HepG2 (cell line): ENCODE measurements at regions not wholly inside any gene's neighbourhood (a gene's known extent, or its start where the extent isn't known, plus 50 kb on each side); places are given as distances from the start of the nearest gene placed in this dataset.

Experiments used
- ADNP ChIP-seq: sonication (generic); formaldehyde crosslinking; IDR thresholded peaks from 2 replicates; pipeline ENCODE4 v1.4.0; 2020; ENCODE audit warnings: missing genetic modification reagents
- EP300 ChIP-seq, 3 experiments: sonication (generic) in 1 of 3; formaldehyde crosslinking in 1 of 3; IDR thresholded peaks; 2 replicates each; pipeline versions ENCODE4 v1.5.1 to v1.6.1; 2011 to 2020; ENCODE audit warnings: low read depth in 2 of 3, low read length in 2 of 3, borderline replicate concordance in 1 of 3, improper control_type of control experiment in 1 of 3, mild to moderate bottlenecking in 1 of 3, missing genetic modification reagents in 1 of 3, moderate library complexity in 1 of 3
- EZH2 ChIP-seq: conservative IDR thresholded peaks from 2 replicates; pipeline ENCODE4 v1.6.1; 2012; ENCODE audit warnings: mild to moderate bottlenecking, low read depth, low read length, moderate library complexity
- POLR2A ChIP-seq, 2 experiments: IDR thresholded peaks; 2 replicates each; pipeline ENCODE4 v1.6.1; 2011; ENCODE audit warnings: low read depth in 2 of 2, low read length in 2 of 2, mild to moderate bottlenecking in 1 of 2, moderate library complexity in 1 of 2; ENCODE audit not compliant: insufficient read depth in 1 of 2
- ZMYM3 ChIP-seq: sonication (generic); formaldehyde crosslinking; IDR thresholded peaks from 2 replicates; pipeline ENCODE4 v1.5.1; 2020; ENCODE audit warnings: mild to moderate bottlenecking, missing genetic modification reagents
- ZNF12 ChIP-seq: sonication (generic); formaldehyde crosslinking; IDR thresholded peaks from 2 replicates; pipeline ENCODE4 v1.5.0; 2020; ENCODE audit warnings: missing genetic modification reagents
- TF ChIP-seq, protein P1 (sequence below), 2 experiments: sonication (generic) in 1 of 2; formaldehyde crosslinking in 1 of 2; IDR thresholded peaks; 2 replicates each; pipeline versions ENCODE4 v1.5.1 to v1.6.1; 2011 to 2020; ENCODE audit warnings: borderline replicate concordance in 1 of 2, low read depth in 1 of 2, low read length in 1 of 2, mild to moderate bottlenecking in 1 of 2, missing genetic modification reagents in 1 of 2, moderate library complexity in 1 of 2

DNA sequence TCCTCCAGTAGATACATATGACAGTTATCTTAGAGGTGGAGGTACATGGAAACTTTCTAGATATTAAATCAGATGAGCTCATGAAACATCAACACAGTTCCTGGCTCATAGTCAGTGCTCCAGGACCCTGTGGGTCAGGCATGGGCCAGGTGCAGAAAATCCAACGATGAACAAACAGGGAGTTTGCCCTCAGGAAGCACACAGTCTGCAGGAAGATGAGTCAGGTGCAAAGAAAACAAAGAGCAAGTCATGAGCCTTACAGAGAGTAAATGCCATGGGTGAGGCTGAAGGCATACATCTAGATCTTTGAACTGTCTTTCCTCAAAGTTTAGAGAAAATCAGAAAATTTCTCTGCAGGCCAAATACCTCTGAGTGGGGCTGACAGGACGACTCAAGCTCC, 184.2 kb upstream of the TPM1 start:
- TF ChIP-seq EP300 (IDR thresholded peaks at IDR 0.05; ENCODE audit: low read depth in 2 of 2, low read length in 2 of 2) (peak in 1 of 2 experiments; percentile 59; a peak in 1 of 4 replicates), EP300 (CRISPR knock-in tag; IDR thresholded peaks at IDR 0.05; ENCODE audit: borderline replicate concordance) (peak; percentile 65; the same call in 1 of the 2 replicates), ZMYM3 (CRISPR knock-in tag) (peak; percentile 38; the same call in 1 of the 2 replicates), ZNF12 (CRISPR knock-in tag) (no peak), ADNP (CRISPR knock-in tag) (no peak), POLR2A (IDR thresholded peaks at IDR 0.05; ENCODE audit: insufficient read depth in 1 of 2, low read depth in 2 of 2, low read length in 2 of 2) (no peak), EZH2 (no peak)
- TF ChIP-seq, protein P1, sequence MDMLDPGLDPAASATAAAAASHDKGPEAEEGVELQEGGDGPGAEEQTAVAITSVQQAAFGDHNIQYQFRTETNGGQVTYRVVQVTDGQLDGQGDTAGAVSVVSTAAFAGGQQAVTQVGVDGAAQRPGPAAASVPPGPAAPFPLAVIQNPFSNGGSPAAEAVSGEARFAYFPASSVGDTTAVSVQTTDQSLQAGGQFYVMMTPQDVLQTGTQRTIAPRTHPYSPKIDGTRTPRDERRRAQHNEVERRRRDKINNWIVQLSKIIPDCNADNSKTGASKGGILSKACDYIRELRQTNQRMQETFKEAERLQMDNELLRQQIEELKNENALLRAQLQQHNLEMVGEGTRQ (IDR thresholded peaks at IDR 0.05; ENCODE audit: low read depth, low read length) = 0 out of 2 replicates have a peak, but pooled peaks have one; percentile 22
- TF ChIP-seq, protein P1 (CRISPR knock-in tag; IDR thresholded peaks at IDR 0.05; ENCODE audit: borderline replicate concordance) = no peak
